PC-3 (cell line): ENCODE measurements at regions not wholly inside any gene's neighbourhood (a gene's known extent, or its start where the extent isn't known, plus 50 kb on each side); places are given as distances from the start of the nearest gene placed in this dataset.

Source experiments
- ATAC-seq: fragments of 200-7000 bp; cut with Tn5 transposase; 2 replicates; pipeline ENCODE4 v1.9.1; 2020; ENCODE audit warnings: mild to moderate bottlenecking, moderate library complexity
- BruUV-seq: library from RNA; stranded (reverse); fragments of 400-500 nt; replicated peaks from 2 replicates; lab custom pipeline; 2021; lab: Mats Ljungman, UMichigan
- CTCF ChIA-PET: fragments of 300-600 bp; sonication (Branson Sonifier 250); formaldehyde crosslinking; loops from one replicate; lab custom pipeline; 2022; ENCODE audit warnings: antibody characterized with exemption; lab: Charles Lee
- POLR2A ChIA-PET: fragments of 300-600 bp; sonication (Branson Sonifier 250); formaldehyde crosslinking; loops from one replicate; lab custom pipeline; 2022; ENCODE audit warnings: antibody characterized with exemption; ENCODE audit not compliant: unreplicated experiment; lab: Charles Lee
- DNase-seq: peaks from one replicate; pipeline ENCODE4 v3.0.0-alpha.2; 2015
- H2AFZ ChIP-seq: fragments of 300-600 bp; sonication (generic); 2 replicates; pipeline ENCODE4 v1.6.0; 2016; ENCODE audit warnings: antibody characterized with exemption, low read length
- H3F3A ChIP-seq: fragments of 300-600 bp; sonication (generic); one replicate; pipeline ENCODE4 v1.6.0; 2017; ENCODE audit warnings: antibody characterized with exemption, low read length, control low read depth, mild to moderate bottlenecking; ENCODE audit not compliant: unreplicated experiment
- H3K27ac ChIP-seq: fragments of 300-600 bp; sonication (generic); 2 replicates; pipeline ENCODE4 v1.5.1; 2016; ENCODE audit warnings: mild to moderate bottlenecking, low read length
- H3K27me3 ChIP-seq: fragments of 300-600 bp; sonication (generic); 2 replicates; pipeline ENCODE4 v1.6.1; 2016; ENCODE audit warnings: low read length, mixed read lengths
- H3K36me3 ChIP-seq: fragments of 300-600 bp; sonication (generic); 2 replicates; pipeline ENCODE4 v1.6.1; 2016; ENCODE audit warnings: low read depth, mixed run types, low read length, mixed read lengths
- H3K4me1 ChIP-seq: fragments of 300-600 bp; sonication (generic); 2 replicates; pipeline ENCODE4 v1.5.1; 2016; ENCODE audit warnings: low read length; ENCODE audit not compliant: insufficient read depth
- H3K4me2 ChIP-seq: fragments of 300-600 bp; sonication (generic); 2 replicates; pipeline ENCODE4 v1.6.0; 2016; ENCODE audit warnings: low read length
- H3K4me3 ChIP-seq: fragments of 300-600 bp; sonication (generic); 2 replicates; pipeline ENCODE4 v1.5.1; 2016; ENCODE audit warnings: mild to moderate bottlenecking, low read length, mixed read lengths
- H3K79me2 ChIP-seq: fragments of 300-600 bp; sonication (generic); 2 replicates; pipeline ENCODE4 v1.6.1; 2017; ENCODE audit warnings: low read length, mixed read lengths
- H3K9ac ChIP-seq: fragments of 300-600 bp; sonication (generic); 2 replicates; pipeline ENCODE4 v1.6.0; 2016; ENCODE audit warnings: mild to moderate bottlenecking, low read length
- H3K9me2 ChIP-seq: fragments of 300-600 bp; sonication (generic); replicated peaks from 2 replicates; pipeline ENCODE4 v1.6.1; 2016; ENCODE audit warnings: mixed run types, low read length, mixed read lengths
- H3K9me3 ChIP-seq: fragments of 300-600 bp; sonication (generic); 2 replicates; pipeline ENCODE4 v1.6.1; 2016; ENCODE audit warnings: low read length, mixed read lengths
- H4K20me1 ChIP-seq: fragments of 300-600 bp; sonication (generic); 2 replicates; pipeline ENCODE4 v1.6.1; 2016; ENCODE audit warnings: low read length, mixed read lengths
- CTCF ChIP-seq: fragments of 300-600 bp; sonication (generic); conservative IDR thresholded peaks from 2 replicates; pipeline ENCODE4 v1.5.1; 2017; ENCODE audit warnings: antibody characterized with exemption, low read depth, mild to moderate bottlenecking, low read length
- EZH2 ChIP-seq: fragments of 300-600 bp; sonication (generic); IDR thresholded peaks from one replicate; pipeline ENCODE4 v1.6.1; 2017; ENCODE audit warnings: antibody characterized with exemption, mild to moderate bottlenecking, low read length; ENCODE audit not compliant: unreplicated experiment
- EZH2phosphoT487 ChIP-seq: fragments of 300-600 bp; sonication (generic); IDR thresholded peaks from 2 replicates; pipeline ENCODE4 v1.6.1; 2018; ENCODE audit warnings: mild to moderate bottlenecking, antibody characterized with exemption, low read length, borderline replicate concordance
- intact Hi-C: fragments of 100-400 bp; cut with micrococcal nuclease; formaldehyde crosslinking; loops from 2 replicates; pipeline ENCODE4 v1.9.0; 2023

DNA sequence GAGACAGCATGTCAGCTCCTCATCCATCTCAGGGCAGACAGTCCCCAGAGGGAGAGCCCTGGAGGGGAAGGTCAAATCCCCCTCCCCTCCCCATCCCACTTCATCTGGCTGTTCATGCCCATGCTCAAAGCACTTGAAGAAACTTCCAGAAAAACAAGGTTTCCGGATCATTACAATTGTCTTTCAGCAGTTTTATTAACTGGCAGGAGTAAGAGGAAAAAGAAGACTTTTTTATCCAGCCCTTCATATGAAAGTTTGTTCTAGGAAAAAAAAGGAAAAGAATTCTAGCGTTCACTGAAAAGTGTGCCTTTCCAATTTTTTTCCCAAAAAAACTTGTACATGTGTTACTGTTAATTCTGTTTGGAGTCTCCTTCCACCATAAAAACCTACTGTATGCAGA is 145.7 kb upstream of the TIAM1 start:
- Histone ChIP-seq H3K4me1 (no peaks in the 10 kb centered on the region), H3K9me3 (no peaks in the 10 kb centered on the region), H3K27me3 (no peaks in the 10 kb centered on the region), H3F3A (no peaks in the 10 kb centered on the region), H4K20me1 (no peaks in the 10 kb centered on the region), H3K36me3 (no peaks in the 10 kb centered on the region), H3K9me2 (no peaks in the 10 kb centered on the region), H2AFZ (no peak overlapping the region), H3K9ac (no peak overlapping the region), H3K4me2 (no peak overlapping the region), H3K79me2 (no peaks in the 10 kb centered on the region), H3K27ac (no peak overlapping the region), H3K4me3 (no peak overlapping the region)
- intact Hi-C loops: no loop called here
- POLR2A ChIA-PET: no interaction called here
- DNase-seq (no peak), ATAC-seq (no peak)
- no TSS peak for BruUV-seq
- CTCF ChIA-PET: no interaction called here
- TF ChIP-seq CTCF: no peak
- no peak for TF ChIP-seq EZH2
- no peak for TF ChIP-seq EZH2phosphoT487

DNA sequence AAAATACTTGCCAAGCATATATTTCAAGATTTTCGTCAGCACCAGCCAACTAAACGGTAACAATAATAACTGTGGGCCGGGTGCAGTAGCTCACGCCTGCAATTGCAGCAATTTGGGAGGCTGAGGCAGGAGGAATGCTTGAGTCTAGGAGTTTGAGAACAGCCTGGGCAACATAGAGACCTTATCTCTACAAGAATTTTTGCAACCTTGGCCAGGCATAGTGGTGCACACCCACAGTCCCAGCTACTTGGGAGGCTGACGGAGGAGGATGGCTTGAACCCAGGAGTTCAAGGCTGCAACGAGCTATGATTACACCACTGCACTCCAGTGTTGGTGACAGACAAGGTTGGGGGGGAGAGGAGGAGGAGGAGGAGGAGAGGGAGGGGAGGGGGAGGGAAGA is 145.0 kb upstream of the TIAM1 start:
- H3K27me3 ChIP-seq: no peaks in the 10 kb centered on the region
- TF ChIP-seq CTCF (no peak), EZH2 (no peak), EZH2phosphoT487 (no peak)
- POLR2A ChIA-PET: no interaction called here
- no peak overlapping the region for H2AFZ ChIP-seq
- H3K36me3 ChIP-seq: no peaks in the 10 kb centered on the region
- no peak overlapping the region for H3K4me3 ChIP-seq
- no peaks in the 10 kb centered on the region for H3K9me3 ChIP-seq
- CTCF ChIA-PET: no interaction called here
- no peaks in the 10 kb centered on the region for H3K4me1 ChIP-seq
- H3K9me2 ChIP-seq: no peaks in the 10 kb centered on the region
- no peak overlapping the region for H3K27ac ChIP-seq
- intact Hi-C loops: no loop called here
- ATAC-seq (no peak), DNase-seq (no peak)
- no peaks in the 10 kb centered on the region for H3K79me2 ChIP-seq
- H3F3A ChIP-seq: no peaks in the 10 kb centered on the region
- no peak overlapping the region for H3K9ac ChIP-seq
- BruUV-seq: no TSS peak
- H3K4me2 ChIP-seq: no peak overlapping the region
- no peaks in the 10 kb centered on the region for H4K20me1 ChIP-seq

GRCh38 chr21:31484219-31484618 is 140.2 kb upstream of the TIAM1 start:
- no peaks in the 10 kb centered on the region for H3K4me1 ChIP-seq
- H3K9me3 ChIP-seq: 0 out of 2 replicates have a peak, but pooled peaks cover 3% of the 10 kb centered on the region
- no peak overlapping the region for H3K9ac ChIP-seq
- no peaks in the 10 kb centered on the region for H4K20me1 ChIP-seq
- no peak for TF ChIP-seq EZH2
- TF ChIP-seq CTCF: no peak
- TF ChIP-seq EZH2phosphoT487: no peak
- no peak overlapping the region for H3K27ac ChIP-seq
- no peaks in the 10 kb centered on the region for H3K27me3 ChIP-seq
- no peaks in the 10 kb centered on the region for H3K9me2 ChIP-seq
- DNase-seq (no peak), ATAC-seq (no peak)
- H3K4me3 ChIP-seq: no peak overlapping the region
- intact Hi-C loops: no loop called here
- CTCF ChIA-PET: no interaction called here
- no peaks in the 10 kb centered on the region for H3K79me2 ChIP-seq
- POLR2A ChIA-PET: no interaction called here
- no peak overlapping the region for H3K4me2 ChIP-seq
- no peaks in the 10 kb centered on the region for H3K36me3 ChIP-seq
- no TSS peak for BruUV-seq
- H3F3A ChIP-seq: no peaks in the 10 kb centered on the region
- H2AFZ ChIP-seq: no peak overlapping the region
